ENCODE measurements at regions not wholly inside any gene's neighbourhood (a gene's known extent, or its start where the extent isn't known, plus 50 kb on each side); places are given as distances from the start of the nearest gene placed in this dataset.

GRCh38 chr3:635393-635792, 438.8 kb downstream of the CHL1 start:
- Histone ChIP-seq H2BK120ac (replicated peaks; ENCODE audit: low read depth, low read length) (no peak overlapping the region), H4K91ac (replicated peaks; ENCODE audit: insufficient read length, low read length) (no peak overlapping the region), H3K9ac (replicated peaks in 1 of 4; ENCODE audit: extremely low read depth in 1 of 4, low read depth in 3 of 4, low read length in 3 of 4) (no peak overlapping the region), H2AFZ (ENCODE audit: low read length) (no peak overlapping the region), H3K14ac (ENCODE audit: insufficient read length) (no peak overlapping the region), H2BK5ac (ENCODE audit: low read depth, low read length) (no peak overlapping the region), H4K20me1 (replicated peaks in 1 of 2; ENCODE audit: control insufficient read depth in 1 of 2, insufficient read depth in 2 of 2, low read length in 2 of 2) (no peaks in the 10 kb centered on the region), H3K4me1 (replicated peaks in 1 of 4; ENCODE audit: control insufficient read depth in 3 of 4, insufficient read depth in 4 of 4, low read length in 3 of 4) (no peaks in the 10 kb centered on the region), H3K18ac (ENCODE audit: extremely low read depth, low read length) (no peak overlapping the region), H4K8ac (ENCODE audit: extremely low read depth, insufficient read depth, low read length) (no peak overlapping the region), H3K23me2 (ENCODE audit: low read depth, low read length) (no peaks in the 10 kb centered on the region; the same call in 1 of the 2 replicates), H3K79me2 (ENCODE audit: control insufficient read depth in 1 of 2, insufficient read depth in 2 of 2, low read length in 2 of 2) (no peaks in the 10 kb centered on the region), H3K36me3 (ENCODE audit: control insufficient read depth in 2 of 4, insufficient read depth in 4 of 4, low read length in 3 of 4) (no peaks in the 10 kb centered on the region), H2BK20ac (ENCODE audit: low read length) (no peak overlapping the region), H2BK15ac (ENCODE audit: low read length) (no peak overlapping the region), H2AK5ac (ENCODE audit: low read depth, low read length) (no peak overlapping the region), H3K23ac (ENCODE audit: insufficient read length) (no peak overlapping the region), H2BK12ac (ENCODE audit: low read depth, low read length) (no peak overlapping the region), H3K9me3 (ENCODE audit: insufficient read depth in 2 of 2, low read depth in 1 of 2, low read length in 1 of 2) (no peaks in the 10 kb centered on the region), H4K5ac (ENCODE audit: insufficient read length, low read depth, low read length) (no peak overlapping the region), H3K27me3 (replicated peaks in 1 of 4; ENCODE audit: control insufficient read depth in 3 of 4, extremely low read depth in 1 of 4, insufficient read depth in 3 of 4, low read length in 3 of 4) (no peaks in the 10 kb centered on the region), H3K4me2 (ENCODE audit: insufficient read depth in 1 of 2, low read depth in 2 of 2, low read length in 2 of 2) (no peak overlapping the region), H3K27ac (ENCODE audit: low read depth, low read length) (no peak overlapping the region), H3K4me3 (ENCODE audit: extremely low read depth in 1 of 4, insufficient read depth in 2 of 4, low read depth in 3 of 4, low read length in 4 of 4) (no peak overlapping the region), H3K56ac (replicated peaks; ENCODE audit: insufficient read length, low read depth, low read length) (no peak overlapping the region), H3K79me1 (ENCODE audit: low read depth, low read length) (no peaks in the 10 kb centered on the region), H3K4ac (replicated peaks; ENCODE audit: insufficient read length, low read depth, low read length) (no peak overlapping the region)
- DNase-seq (ENCODE audit: low read depth in 1 of 2, low spot score in 2 of 2) (no peak), FAIRE-seq (no peak)
- POLR2A ChIA-PET (ENCODE audit: partially characterized antibody) = no interaction called here
- CTCF ChIA-PET (ENCODE audit: partially characterized antibody) = interaction anchor here (0.6 to 1.5 kb wide), 4 partner anchors 99 to 217 kb away, joined by 3 to 5 read pairs (median 3); no protein-coding TSS in a partner anchor
- no peak for TF ChIP-seq HDAC2 (IDR thresholded peaks at IDR 0.05; ENCODE audit: borderline replicate concordance in 1 of 2, low read depth in 2 of 2, low read length in 2 of 2)
- TF ChIP-seq BCL11A (IDR thresholded peaks at IDR 0.05; ENCODE audit: low read depth in 2 of 2, low read length in 2 of 2) = no peak
- no peak for TF ChIP-seq SAP30 (IDR thresholded peaks at IDR 0.05; ENCODE audit: insufficient read depth, insufficient replicate concordance, low read length)
- no peak for TF ChIP-seq JUN (IDR thresholded peaks at IDR 0.05; ENCODE audit: low read depth, low read length)
- TF ChIP-seq EGR1 (IDR thresholded peaks at IDR 0.05; ENCODE audit: borderline replicate concordance, low read depth, low read length) = no peak
- TF ChIP-seq RFX5 (IDR thresholded peaks at IDR 0.05; ENCODE audit: borderline replicate concordance, low read depth, low read length) = no peak
- TF ChIP-seq HDAC6 (IDR thresholded peaks at IDR 0.05; ENCODE audit: low read depth, low read length) = no peak
- no peak for TF ChIP-seq TAF1 (IDR thresholded peaks at IDR 0.05; ENCODE audit: low read depth, low read length)
- no peak for TF ChIP-seq FOSL1 (IDR thresholded peaks at IDR 0.05; ENCODE audit: insufficient read depth, low read depth, low read length)
- TF ChIP-seq POLR2AphosphoS5 (IDR thresholded peaks at IDR 0.05; ENCODE audit: low read depth, low read length) = no peak
- no peak for TF ChIP-seq TBP (IDR thresholded peaks at IDR 0.05; ENCODE audit: low read depth, low read length)
- TF ChIP-seq ATF2 (IDR thresholded peaks at IDR 0.05; ENCODE audit: low read length) = no peak
- no peak for TF ChIP-seq CHD2 (IDR thresholded peaks at IDR 0.05; ENCODE audit: low read length)
- TF ChIP-seq CREB1 (IDR thresholded peaks at IDR 0.05) = no peak
- TF ChIP-seq RXRA (IDR thresholded peaks at IDR 0.05; ENCODE audit: insufficient read depth, low read depth, low read length) = no peak

All from H1 (cell line).